IMR-90 (cell line): ENCODE measurements at regions not wholly inside any gene's neighbourhood (a gene's known extent, or its start where the extent isn't known, plus 50 kb on each side); places are given as distances from the start of the nearest gene placed in this dataset.

ENCODE experiments used
- ATAC-seq: fragments of 200-7000 bp; cut with Tn5 transposase; 2 replicates; pipeline ENCODE4 v1.9.1; 2020; ENCODE audit warnings: low read depth, mild to moderate bottlenecking, moderate library complexity
- BruUV-seq: library from RNA; stranded (reverse); fragments of 400-500 nt; replicated peaks from 2 replicates; lab custom pipeline; 2021; lab: Mats Ljungman, UMichigan
- CTCF ChIA-PET: fragments of 300-600 bp; formaldehyde crosslinking; extraction: SDS; loops from one replicate; lab custom pipeline; 2021; ENCODE audit warnings: antibody characterized with exemption; lab: Yijun Ruan, JAX
- POLR2A ChIA-PET: fragments of 300-600 bp; sonication (Branson Sonifier 250); formaldehyde crosslinking; loops from one replicate; lab custom pipeline; 2022; ENCODE audit warnings: antibody characterized with exemption; ENCODE audit not compliant: unreplicated experiment; lab: Charles Lee
- DNase-seq: peaks from one replicate; pipeline ENCODE4 v3.0.0; 2013
- H2AFZ ChIP-seq: replicated peaks from 2 replicates; pipeline ENCODE3; 2013; ENCODE audit warnings: low read length, mild to moderate bottlenecking; ENCODE audit not compliant: poor library complexity
- H2AK5ac ChIP-seq: 2 replicates; pipeline ENCODE4 v1.6.1; 2013; ENCODE audit warnings: low read depth, low read length, inconsistent platforms
- H2AK9ac ChIP-seq: replicated peaks from 2 replicates; pipeline ENCODE3; 2013; ENCODE audit warnings: mild to moderate bottlenecking, low read depth, low read length, moderate library complexity; ENCODE audit not compliant: poor library complexity
- H2BK120ac ChIP-seq: 2 replicates; pipeline ENCODE4 v1.6.1; 2013; ENCODE audit warnings: low read depth, low read length, inconsistent platforms
- H2BK15ac ChIP-seq: 3 replicates; pipeline ENCODE4 v1.6.1; 2013; ENCODE audit warnings: low read depth, low read length, inconsistent platforms
- H2BK20ac ChIP-seq: 2 replicates; pipeline ENCODE4 v1.6.1; 2013; ENCODE audit warnings: low read depth, mild to moderate bottlenecking, inconsistent platforms, low read length, moderate library complexity
- H2BK5ac ChIP-seq: 2 replicates; pipeline ENCODE4 v1.6.1; 2013; ENCODE audit warnings: mild to moderate bottlenecking, low read depth, low read length, inconsistent platforms; ENCODE audit not compliant: poor library complexity, severe bottlenecking
- H3K14ac ChIP-seq: replicated peaks from 2 replicates; pipeline ENCODE4 v1.6.1; 2013; ENCODE audit warnings: low read depth, low read length, inconsistent platforms
- H3K18ac ChIP-seq: 2 replicates; pipeline ENCODE4 v1.6.1; 2013; ENCODE audit warnings: low read depth, low read length, control low read depth
- H3K23ac ChIP-seq: 2 replicates; pipeline ENCODE4 v1.6.1; 2013; ENCODE audit warnings: low read depth, low read length, inconsistent platforms
- H3K27ac ChIP-seq: 2 replicates; pipeline ENCODE4 v1.5.1; 2013; ENCODE audit warnings: mild to moderate bottlenecking, control low read depth, low read length; ENCODE audit not compliant: insufficient read depth
- H3K27me3 ChIP-seq: 2 replicates; pipeline ENCODE4 v1.6.1; 2013; ENCODE audit warnings: low read length; ENCODE audit not compliant: control insufficient read depth, insufficient read depth
- H3K36me3 ChIP-seq: 2 replicates; pipeline ENCODE4 v1.6.1; 2013; ENCODE audit warnings: low read length, mixed read lengths; ENCODE audit not compliant: control insufficient read depth, insufficient read depth
- H3K4ac ChIP-seq: 2 replicates; pipeline ENCODE4 v1.6.1; 2013; ENCODE audit warnings: low read depth, low read length, inconsistent platforms
- H3K4me1 ChIP-seq: 2 replicates; pipeline ENCODE4 v1.6.1; 2013; ENCODE audit warnings: low read length, mixed read lengths; ENCODE audit not compliant: control insufficient read depth, insufficient read depth
- H3K4me2 ChIP-seq: 2 replicates; pipeline ENCODE4 v1.6.1; 2013; ENCODE audit warnings: low read depth, mild to moderate bottlenecking, control low read depth, low read length, moderate library complexity
- H3K4me3 ChIP-seq: 2 replicates; pipeline ENCODE4 v1.5.1; 2013; ENCODE audit warnings: low read depth, mild to moderate bottlenecking, control low read depth, low read length, moderate library complexity; ENCODE audit not compliant: insufficient read depth
- H3K56ac ChIP-seq: 2 replicates; pipeline ENCODE4 v1.6.1; 2013; ENCODE audit warnings: low read length, inconsistent platforms; ENCODE audit not compliant: insufficient read depth; ENCODE audit errors: extremely low read depth
- H3K79me1 ChIP-seq, 2 experiments: 2 replicates each; pipeline ENCODE4 v1.6.1; 2013; ENCODE audit warnings: low read length in 2 of 2, inconsistent platforms in 1 of 2, low read depth in 1 of 2
- H3K9ac ChIP-seq: 2 replicates; pipeline ENCODE4 v1.6.1; 2013; ENCODE audit warnings: low read depth, low read length, control low read depth
- H3K9me1 ChIP-seq: 2 replicates; pipeline ENCODE4 v1.6.1; 2013; ENCODE audit warnings: low read length, inconsistent platforms; ENCODE audit not compliant: insufficient read depth
- H3K9me3 ChIP-seq: 2 replicates; pipeline ENCODE4 v1.6.1; 2013; ENCODE audit warnings: low read length; ENCODE audit not compliant: control insufficient read depth, insufficient read depth
- H4K20me1 ChIP-seq: 2 replicates; pipeline ENCODE4 v1.6.1; 2013; ENCODE audit warnings: low read length, inconsistent platforms; ENCODE audit not compliant: insufficient read depth
- H4K5ac ChIP-seq: 2 replicates; pipeline ENCODE4 v1.6.1; 2013; ENCODE audit warnings: mild to moderate bottlenecking, low read depth, low read length, control low read depth
- H4K8ac ChIP-seq, 2 experiments: 2 replicates each; pipeline ENCODE4 v1.6.1; 2013; ENCODE audit warnings: low read depth in 2 of 2, low read length in 2 of 2, control low read depth in 1 of 2, inconsistent platforms in 1 of 2
- H4K91ac ChIP-seq: 2 replicates; pipeline ENCODE4 v1.6.1; 2013; ENCODE audit warnings: low read depth, low read length, inconsistent platforms; ENCODE audit not compliant: insufficient read depth
- BHLHE40 ChIP-seq: fragments of 150-350 bp; IDR thresholded peaks from 2 replicates; pipeline ENCODE4 v1.6.1; 2016; ENCODE audit warnings: mild to moderate bottlenecking, low read depth, low read length
- CEBPB ChIP-seq: IDR thresholded peaks from 2 replicates; pipeline ENCODE4 v1.6.1; 2012; ENCODE audit warnings: low read depth, low read length, improper control_type of control experiment
- CHD1 ChIP-seq: IDR thresholded peaks from 2 replicates; pipeline ENCODE4 v1.6.1; 2012; ENCODE audit warnings: low read depth, low read length, improper control_type of control experiment
- CTCF ChIP-seq: conservative IDR thresholded peaks from 2 replicates; pipeline ENCODE4 v1.5.1; 2012; ENCODE audit warnings: mild to moderate bottlenecking, low read depth, low read length, improper control_type of control experiment
- ELK1 ChIP-seq: fragments of 150-350 bp; IDR thresholded peaks from 2 replicates; pipeline ENCODE4 v1.6.1; 2016; ENCODE audit warnings: low read depth, mild to moderate bottlenecking, low read length, moderate library complexity, borderline replicate concordance
- FOS ChIP-seq: fragments of 150-350 bp; IDR thresholded peaks from 2 replicates; pipeline ENCODE4 v1.6.1; 2016; ENCODE audit warnings: low read depth, low read length
- MAFK ChIP-seq: IDR thresholded peaks from 2 replicates; pipeline ENCODE4 v1.6.1; 2012; ENCODE audit warnings: low read depth, low read length, improper control_type of control experiment
- MAZ ChIP-seq: IDR thresholded peaks from 2 replicates; pipeline ENCODE4 v1.6.1; 2012; ENCODE audit warnings: low read depth, mild to moderate bottlenecking, low read length, improper control_type of control experiment, moderate library complexity, borderline replicate concordance
- MXI1 ChIP-seq: IDR thresholded peaks from 2 replicates; pipeline ENCODE4 v1.6.1; 2012; ENCODE audit warnings: low read depth, mild to moderate bottlenecking, low read length, moderate library complexity, borderline replicate concordance
- NFE2L2 ChIP-seq: fragments of 150-350 bp; IDR thresholded peaks from 2 replicates; pipeline ENCODE4 v1.6.1; 2016; ENCODE audit warnings: low read depth, mild to moderate bottlenecking, low read length
- POLR2A ChIP-seq: IDR thresholded peaks from 2 replicates; pipeline ENCODE4 v1.6.1; 2012; ENCODE audit warnings: mild to moderate bottlenecking, low read depth, low read length
- RAD21 ChIP-seq: IDR thresholded peaks from 2 replicates; pipeline ENCODE4 v1.6.1; 2012; ENCODE audit warnings: low read length, improper control_type of control experiment
- RCOR1 ChIP-seq: IDR thresholded peaks from 2 replicates; pipeline ENCODE4 v1.6.1; 2012; ENCODE audit warnings: mild to moderate bottlenecking, low read length, improper control_type of control experiment; ENCODE audit not compliant: insufficient replicate concordance
- RFX5 ChIP-seq: IDR thresholded peaks from 2 replicates; pipeline ENCODE4 v1.8.0; 2012; ENCODE audit warnings: low read depth, mild to moderate bottlenecking, low read length, moderate library complexity
- SMC3 ChIP-seq: fragments of 150-350 bp; IDR thresholded peaks from 2 replicates; pipeline ENCODE4 v1.6.1; 2016; ENCODE audit warnings: low read depth, mild to moderate bottlenecking, antibody characterized with exemption, low read length, moderate library complexity
- USF2 ChIP-seq: fragments of 150-350 bp; IDR thresholded peaks from 2 replicates; pipeline ENCODE4 v1.6.1; 2017; ENCODE audit warnings: mild to moderate bottlenecking, antibody characterized with exemption, low read length, low read depth
- WGBS, 2 experiments: methylation state at CpG; one replicate each; pipeline versions ENCODE4 v1.1.5 to v1.1.7; 2013; ENCODE audit warnings: missing lambda C conversion rate in 2 of 2; ENCODE audit not compliant: insufficient read length in 1 of 2; ENCODE audit errors: extremely low coverage in 2 of 2; 5-methylcytosine and 5-hydroxymethylcytosine counted together
- dilution Hi-C: fragments of 300-500 bp; cut with HindIII; formaldehyde crosslinking; loops from one replicate; pipeline ENCODE4 v1.14.3; 2018; ENCODE audit warnings: low sequenced_read_pairs; ENCODE audit not compliant: unreplicated experiment
- in situ Hi-C: fragments of 300-500 bp; cut with MboI; formaldehyde crosslinking; loops from 3 replicates; pipeline ENCODE4 v1.14.3; 2019; ENCODE audit warnings: low sequenced_read_pairs, inconsistent platforms, mixed read lengths
- intact Hi-C: fragments of 100-400 bp; cut with micrococcal nuclease; formaldehyde crosslinking; loops from 2 replicates; pipeline ENCODE4 v1.10.0; 2022

- no peak overlapping the region for H3K56ac ChIP-seq
- POLR2A ChIA-PET, result no interaction called here
- H2AK5ac ChIP-seq, result no peak overlapping the region
- H3K36me3 ChIP-seq, result no peaks in the 10 kb centered on the region
- H3K4me3 ChIP-seq, result no peak overlapping the region
- no peaks in the 10 kb centered on the region for H3K27me3 ChIP-seq
- no peak overlapping the region for H4K91ac ChIP-seq
- H2BK120ac ChIP-seq, result no peak overlapping the region
- H2AFZ ChIP-seq, result no peak overlapping the region
- H3K23ac ChIP-seq, result no peak overlapping the region
- no peak overlapping the region for H3K4me2 ChIP-seq
- no peak for TF ChIP-seq POLR2A
- TF ChIP-seq ELK1, result no peak
- TF ChIP-seq RCOR1, result no peak
- TF ChIP-seq CEBPB, result no peak
- TF ChIP-seq CTCF, result no peak
- TF ChIP-seq RFX5, result no peak
- TF ChIP-seq CHD1, result no peak
- no peak for TF ChIP-seq NFE2L2
- TF ChIP-seq MAZ, result no peak
- TF ChIP-seq USF2, result no peak
- no peak for TF ChIP-seq MAFK
- no peak for TF ChIP-seq RAD21
- no peak for TF ChIP-seq BHLHE40
- no peak for TF ChIP-seq MXI1
- no peak for TF ChIP-seq SMC3
- no peak for TF ChIP-seq FOS
- no peaks in the 10 kb centered on the region for H3K9me1 ChIP-seq
- DNase-seq (no peak), ATAC-seq (no peak)
- H3K9me3 ChIP-seq, result 0 out of 2 replicates have a peak, but pooled peaks cover 4% of the 10 kb centered on the region
- H3K14ac ChIP-seq, result no peak overlapping the region
- H3K9ac ChIP-seq, result no peak overlapping the region
- H4K5ac ChIP-seq, result no peak overlapping the region
- no peak overlapping the region for H3K4ac ChIP-seq
- H3K4me1 ChIP-seq, result no peaks in the 10 kb centered on the region
- in situ Hi-C loops, result no loop called here
- H2AK9ac ChIP-seq, result no peak overlapping the region
- H4K20me1 ChIP-seq, result no peaks in the 10 kb centered on the region
- intact Hi-C loops, result no loop called here
- H2BK20ac ChIP-seq, result no peak overlapping the region
- dilution Hi-C loops, result no loop called here
- BruUV-seq, result no TSS peak
- no peak overlapping the region for H2BK15ac ChIP-seq
- no peak overlapping the region for H2BK5ac ChIP-seq
- H3K79me1 ChIP-seq, result no peaks in the 10 kb centered on the region
- no peak overlapping the region for H3K18ac ChIP-seq
- no CpG with 5 or more reads among the region's 4 CpGs for WGBS, 2 experiments
- no peak overlapping the region for H3K27ac ChIP-seq
- CTCF ChIA-PET, result no interaction called here
- H4K8ac ChIP-seq, result no peak overlapping the region
These were observed 247.4 kb upstream of the IRX3 start for GRCh38 chr16:54533856-54534490.
